K562 (cell line): ENCODE measurements at regions not wholly inside any gene's neighbourhood (a gene's known extent, or its start where the extent isn't known, plus 50 kb on each side); places are given as distances from the start of the nearest gene placed in this dataset.

Experiments used
- ATAC-seq: fragments of 200-7000 bp; cut with Tn5 transposase; 3 replicates; pipeline ENCODE4 v1.9.1; 2020; ENCODE audit warnings: moderate library complexity
- BruUV-seq: library from RNA; stranded (reverse); fragments of 400-500 nt; replicated peaks from 2 replicates; lab custom pipeline; 2021; lab: Mats Ljungman, UMichigan
- CTCF ChIA-PET: fragments of 300-600 bp; formaldehyde crosslinking; extraction: SDS; loops from one replicate; lab custom pipeline; 2021; ENCODE audit warnings: low intra/inter-chr PET ratio; lab: Yijun Ruan, JAX
- POLR2A ChIA-PET: fragments of 300-600, 350-650 bp; sonication (Branson Sonifier 250); formaldehyde crosslinking; extraction: SDS; loops from one replicate; lab custom pipeline; 2021; ENCODE audit warnings: antibody characterized with exemption, inconsistent platforms; lab: Yijun Ruan, JAX
- DNase-seq, 4 experiments: peaks; one replicate each; pipeline versions ENCODE4 v3.0.0 to v3.0.0-alpha.2; 2011 to 2018; ENCODE audit warnings: low spot score in 3 of 4, mixed read lengths in 3 of 4; ENCODE audit errors: extremely low read depth in 1 of 4
- FAIRE-seq: peaks from 2 replicates; lab custom pipeline; 2011; peaks lifted over from hg19 to GRCh38; lab: Jason Lieb, UNC
- H2AFZ ChIP-seq: 2 replicates; pipeline ENCODE4 v1.6.0; 2011; ENCODE audit warnings: low read depth, low read length, control low read depth, inconsistent platforms
- H3K27ac ChIP-seq: fragments of 200-600 bp; 3 replicates; pipeline ENCODE4 v1.8.0; 2011; ENCODE audit warnings: low read depth, mild to moderate bottlenecking, control low read depth, inconsistent platforms, low read length, moderate library complexity, mixed read lengths; ENCODE audit errors: extremely low read depth
- H3K27me3 ChIP-seq, 2 experiments: fragments of 300-600 bp in 1 of 2; 2 replicates in 1 of 2; 3 replicates in 1 of 2; pipeline versions ENCODE4 v1.6.0 to v1.8.0; 2011; ENCODE audit warnings: inconsistent platforms in 2 of 2, low read length in 2 of 2, mild to moderate bottlenecking in 1 of 2, mixed read lengths in 1 of 2, moderate library complexity in 1 of 2; ENCODE audit not compliant: control insufficient read depth in 2 of 2, insufficient read depth in 2 of 2
- H3K36me3 ChIP-seq: fragments of 300-600 bp; 3 replicates; pipeline ENCODE4 v1.8.0; 2011; ENCODE audit warnings: mild to moderate bottlenecking, low read length, inconsistent platforms; ENCODE audit not compliant: control insufficient read depth, insufficient read depth
- H3K4me1 ChIP-seq, 2 experiments: fragments of 200-600 bp in 1 of 2; replicated peaks in 1 of 2; 2 replicates in 1 of 2; 3 replicates in 1 of 2; pipeline versions ENCODE4 v1.5.1 to v1.8.0; 2011; ENCODE audit warnings: inconsistent platforms in 2 of 2, low read length in 2 of 2, mild to moderate bottlenecking in 1 of 2, mixed read lengths in 1 of 2, moderate library complexity in 1 of 2; ENCODE audit not compliant: control insufficient read depth in 2 of 2, insufficient read depth in 2 of 2
- H3K4me2 ChIP-seq: 2 replicates; pipeline ENCODE4 v1.6.1; 2011; ENCODE audit warnings: low read length, control low read depth, inconsistent platforms, mixed read lengths; ENCODE audit not compliant: insufficient read depth
- H3K4me3 ChIP-seq: fragments of 200-600 bp; sonication (generic), shearing (Covaris generic); 2 replicates; pipeline ENCODE4 v1.5.1; 2016; ENCODE audit warnings: control low read depth, inconsistent platforms
- H3K79me2 ChIP-seq: fragments of 200-600 bp; 3 replicates; pipeline ENCODE4 v1.8.0; 2011; ENCODE audit warnings: low read length, inconsistent platforms; ENCODE audit not compliant: control insufficient read depth, insufficient read depth
- H3K9ac ChIP-seq, 2 experiments: 2 replicates each; pipeline versions ENCODE4 v1.6.0 to v1.6.1; 2011; ENCODE audit warnings: low read depth in 2 of 2, low read length in 2 of 2, control low read depth in 1 of 2, inconsistent platforms in 1 of 2, mild to moderate bottlenecking in 1 of 2, mixed read lengths in 1 of 2; ENCODE audit not compliant: insufficient read depth in 1 of 2
- H3K9me1 ChIP-seq: one replicate; pipeline ENCODE4 v1.6.0; 2011; ENCODE audit warnings: inconsistent platforms, mild to moderate bottlenecking, low read length, moderate library complexity; ENCODE audit not compliant: control insufficient read depth, insufficient read depth
- H3K9me3 ChIP-seq: replicated peaks from 2 replicates; pipeline ENCODE4 v1.5.1; 2011; ENCODE audit warnings: low read depth, low read length, inconsistent platforms; ENCODE audit not compliant: control insufficient read depth, insufficient read depth
- H4K20me1 ChIP-seq: replicated peaks from 2 replicates; pipeline ENCODE4 v1.6.1; 2011; ENCODE audit warnings: low read length, inconsistent platforms, mixed read lengths; ENCODE audit not compliant: control insufficient read depth, insufficient read depth
- ADNP ChIP-seq: fragments of 200-800 bp; sonication (Bioruptor generic); IDR thresholded peaks from 2 replicates; pipeline ENCODE4 v1.6.1; 2016; ENCODE audit warnings: missing genetic modification characterization, missing compliant biosample characterization
- CBFB ChIP-seq: sonication (generic); formaldehyde crosslinking; IDR thresholded peaks from 2 replicates; pipeline ENCODE4 v1.4.0; 2020; ENCODE audit warnings: mild to moderate bottlenecking, missing genetic modification reagents
- ELF2 ChIP-seq: fragments of 250-450 bp; sonication (Bioruptor Pico); IDR thresholded peaks from 2 replicates; pipeline ENCODE4 v1.5.0; 2021; ENCODE audit warnings: mild to moderate bottlenecking
- ELF4 ChIP-seq: fragments of 450-650 bp; formaldehyde crosslinking; IDR thresholded peaks from 2 replicates; pipeline ENCODE4 v1.4.0; 2022; ENCODE audit warnings: missing genetic modification characterization
- FIP1L1 ChIP-seq: fragments of 200-400 bp; formaldehyde crosslinking; IDR thresholded peaks from 2 replicates; pipeline ENCODE4 v1.6.1; 2018; ENCODE audit warnings: mild to moderate bottlenecking, low read depth, low read length; ENCODE audit not compliant: poor library complexity, severe bottlenecking
- HEY1 ChIP-seq: fragments of 250-450 bp; sonication (Bioruptor Pico); IDR thresholded peaks from 2 replicates; pipeline ENCODE4 v1.5.0; 2020; ENCODE audit warnings: mild to moderate bottlenecking, moderate library complexity, borderline replicate concordance
- KDM1A ChIP-seq, 2 experiments: fragments of 450-650 bp; IDR thresholded peaks; 2 replicates each; pipeline ENCODE4 v1.6.1; 2016; ENCODE audit warnings: mild to moderate bottlenecking in 2 of 2
- NR2C1 ChIP-seq, 2 experiments: fragments of 450-650 bp; IDR thresholded peaks; 2 replicates each; pipeline ENCODE4 v1.6.1; 2017; ENCODE audit warnings: mild to moderate bottlenecking in 2 of 2, antibody characterized with exemption in 1 of 2, inconsistent platforms in 1 of 2, missing compliant biosample characterization in 1 of 2, missing genetic modification characterization in 1 of 2
- RCOR1 ChIP-seq, 2 experiments: IDR thresholded peaks; 2 replicates each; pipeline ENCODE4 v1.6.1; 2012; ENCODE audit warnings: low read depth in 2 of 2, low read length in 2 of 2, borderline replicate concordance in 1 of 2, improper control_type of control experiment in 1 of 2
- SMAD2 ChIP-seq: fragments of 150-350 bp; IDR thresholded peaks from 2 replicates; pipeline ENCODE4 v1.6.1; 2014; ENCODE audit warnings: low read depth, mild to moderate bottlenecking, low read length
- WGBS: fragments of 100-300 bp; shearing (Covaris generic); methylation state at CpG from one replicate; pipeline ENCODE4 v1.1.6; 2016; ENCODE audit warnings: low coverage, mixed read lengths; ENCODE audit not compliant: insufficient coverage; ENCODE audit errors: missing lambda C conversion rate; 5-methylcytosine and 5-hydroxymethylcytosine counted together
- in situ Hi-C: fragments of 300-500 bp; cut with MboI; formaldehyde crosslinking; loops from 4 replicates; pipeline ENCODE4 v1.15.0; 2018; ENCODE audit warnings: inconsistent platforms, mixed read lengths
- intact Hi-C: fragments of 100-400 bp; cut with micrococcal nuclease; formaldehyde crosslinking; loops from 2 replicates; pipeline ENCODE4 v1.14.2; 2022
- TF ChIP-seq, protein P1 (sequence below): fragments of 450-650 bp; IDR thresholded peaks from 2 replicates; pipeline ENCODE4 v1.6.1; 2016; ENCODE audit warnings: low read depth, mild to moderate bottlenecking, moderate library complexity
- TF ChIP-seq, protein P2 (sequence below): fragments of 450-650 bp; conservative IDR thresholded peaks from 2 replicates; pipeline ENCODE4 v1.6.1; 2016; ENCODE audit warnings: missing genetic modification characterization, low read depth, mild to moderate bottlenecking, control low read depth, missing compliant biosample characterization
- TF ChIP-seq, protein P3 (sequence below): sonication (generic); formaldehyde crosslinking; IDR thresholded peaks from 2 replicates; pipeline ENCODE4 v1.8.0; 2022; ENCODE audit warnings: mild to moderate bottlenecking, low read depth, missing genetic modification reagents
- TF ChIP-seq, protein P4 (sequence below): fragments of 450-650 bp; IDR thresholded peaks from 2 replicates; pipeline ENCODE4 v1.6.1; 2017; ENCODE audit warnings: antibody characterized with exemption, mild to moderate bottlenecking

DNA sequence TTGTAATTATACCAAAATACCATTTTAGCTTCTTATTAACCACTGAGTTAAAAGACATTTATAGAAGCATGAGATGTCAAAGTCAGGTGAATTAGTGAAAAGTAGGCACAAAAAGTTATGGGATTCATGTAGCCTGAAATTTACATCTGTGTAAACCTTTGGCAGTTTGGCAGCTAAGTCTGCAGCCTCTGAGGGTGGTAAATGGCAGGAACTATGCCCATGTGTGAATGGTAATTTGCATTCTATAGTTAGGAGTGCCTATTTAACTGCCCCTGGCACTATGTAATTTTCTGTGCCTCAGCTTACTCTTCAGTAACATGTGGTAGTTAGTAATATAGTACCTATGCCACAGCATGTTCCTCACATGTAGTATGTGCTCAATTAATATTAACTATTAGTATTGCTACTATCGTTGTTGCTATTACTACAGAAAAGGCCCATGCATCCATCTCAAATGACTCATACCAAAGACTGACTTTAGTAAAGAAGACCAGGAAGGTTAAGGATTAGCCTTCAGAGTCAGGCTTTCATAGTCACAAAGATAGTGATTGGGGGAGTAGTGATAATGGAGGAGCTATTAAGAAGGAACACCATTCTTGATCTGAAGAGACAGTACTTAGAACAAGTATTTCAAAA, 258.7 kb upstream of the BTG1 start:
- no TSS peak for BruUV-seq
- ChIA-PET POLR2A (interaction anchor here (0.6 to 3.9 kb wide), 13 partner anchors 10 to 737 kb away, joined by 3 to 47 read pairs (median 3); partner anchors contain the start of gene BTG1), CTCF (no interaction called here)
- TF ChIP-seq NR2C1 (IDR thresholded peaks at IDR 0.05) (no peak), NR2C1 (tag; IDR thresholded peaks at IDR 0.05) (0 out of 2 replicates have a peak, but pooled peaks have one; percentile 7), KDM1A (IDR thresholded peaks at IDR 0.05) (no peak), ADNP (tag) (peak; percentile 96), SMAD2 (no peak), ELF4 (CRISPR knock-in tag) (no peak), FIP1L1 (no peak), HEY1 (CRISPR knock-in tag) (no peak), RCOR1 (IDR thresholded peaks at IDR 0.05; ENCODE audit: borderline replicate concordance in 1 of 2, low read depth in 2 of 2, low read length in 2 of 2) (peak in 1 of 2 experiments; percentile 14; a peak in 1 of 4 replicates), CBFB (no peak), ELF2 (CRISPR knock-in tag) (peak; percentile 68; the same call in 1 of the 2 replicates)
- TF ChIP-seq, protein P1, sequence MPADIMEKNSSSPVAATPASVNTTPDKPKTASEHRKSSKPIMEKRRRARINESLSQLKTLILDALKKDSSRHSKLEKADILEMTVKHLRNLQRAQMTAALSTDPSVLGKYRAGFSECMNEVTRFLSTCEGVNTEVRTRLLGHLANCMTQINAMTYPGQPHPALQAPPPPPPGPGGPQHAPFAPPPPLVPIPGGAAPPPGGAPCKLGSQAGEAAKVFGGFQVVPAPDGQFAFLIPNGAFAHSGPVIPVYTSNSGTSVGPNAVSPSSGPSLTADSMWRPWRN, result no peak
- TF ChIP-seq, protein P2, sequence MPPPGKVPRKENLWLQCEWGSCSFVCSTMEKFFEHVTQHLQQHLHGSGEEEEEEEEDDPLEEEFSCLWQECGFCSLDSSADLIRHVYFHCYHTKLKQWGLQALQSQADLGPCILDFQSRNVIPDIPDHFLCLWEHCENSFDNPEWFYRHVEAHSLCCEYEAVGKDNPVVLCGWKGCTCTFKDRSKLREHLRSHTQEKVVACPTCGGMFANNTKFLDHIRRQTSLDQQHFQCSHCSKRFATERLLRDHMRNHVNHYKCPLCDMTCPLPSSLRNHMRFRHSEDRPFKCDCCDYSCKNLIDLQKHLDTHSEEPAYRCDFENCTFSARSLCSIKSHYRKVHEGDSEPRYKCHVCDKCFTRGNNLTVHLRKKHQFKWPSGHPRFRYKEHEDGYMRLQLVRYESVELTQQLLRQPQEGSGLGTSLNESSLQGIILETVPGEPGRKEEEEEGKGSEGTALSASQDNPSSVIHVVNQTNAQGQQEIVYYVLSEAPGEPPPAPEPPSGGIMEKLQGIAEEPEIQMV (tag), result no peak
- TF ChIP-seq, protein P3, sequence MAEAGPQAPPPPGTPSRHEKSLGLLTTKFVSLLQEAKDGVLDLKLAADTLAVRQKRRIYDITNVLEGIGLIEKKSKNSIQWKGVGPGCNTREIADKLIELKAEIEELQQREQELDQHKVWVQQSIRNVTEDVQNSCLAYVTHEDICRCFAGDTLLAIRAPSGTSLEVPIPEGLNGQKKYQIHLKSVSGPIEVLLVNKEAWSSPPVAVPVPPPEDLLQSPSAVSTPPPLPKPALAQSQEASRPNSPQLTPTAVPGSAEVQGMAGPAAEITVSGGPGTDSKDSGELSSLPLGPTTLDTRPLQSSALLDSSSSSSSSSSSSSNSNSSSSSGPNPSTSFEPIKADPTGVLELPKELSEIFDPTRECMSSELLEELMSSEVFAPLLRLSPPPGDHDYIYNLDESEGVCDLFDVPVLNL (CRISPR knock-in tag), result no peak
- TF ChIP-seq, protein P4, sequence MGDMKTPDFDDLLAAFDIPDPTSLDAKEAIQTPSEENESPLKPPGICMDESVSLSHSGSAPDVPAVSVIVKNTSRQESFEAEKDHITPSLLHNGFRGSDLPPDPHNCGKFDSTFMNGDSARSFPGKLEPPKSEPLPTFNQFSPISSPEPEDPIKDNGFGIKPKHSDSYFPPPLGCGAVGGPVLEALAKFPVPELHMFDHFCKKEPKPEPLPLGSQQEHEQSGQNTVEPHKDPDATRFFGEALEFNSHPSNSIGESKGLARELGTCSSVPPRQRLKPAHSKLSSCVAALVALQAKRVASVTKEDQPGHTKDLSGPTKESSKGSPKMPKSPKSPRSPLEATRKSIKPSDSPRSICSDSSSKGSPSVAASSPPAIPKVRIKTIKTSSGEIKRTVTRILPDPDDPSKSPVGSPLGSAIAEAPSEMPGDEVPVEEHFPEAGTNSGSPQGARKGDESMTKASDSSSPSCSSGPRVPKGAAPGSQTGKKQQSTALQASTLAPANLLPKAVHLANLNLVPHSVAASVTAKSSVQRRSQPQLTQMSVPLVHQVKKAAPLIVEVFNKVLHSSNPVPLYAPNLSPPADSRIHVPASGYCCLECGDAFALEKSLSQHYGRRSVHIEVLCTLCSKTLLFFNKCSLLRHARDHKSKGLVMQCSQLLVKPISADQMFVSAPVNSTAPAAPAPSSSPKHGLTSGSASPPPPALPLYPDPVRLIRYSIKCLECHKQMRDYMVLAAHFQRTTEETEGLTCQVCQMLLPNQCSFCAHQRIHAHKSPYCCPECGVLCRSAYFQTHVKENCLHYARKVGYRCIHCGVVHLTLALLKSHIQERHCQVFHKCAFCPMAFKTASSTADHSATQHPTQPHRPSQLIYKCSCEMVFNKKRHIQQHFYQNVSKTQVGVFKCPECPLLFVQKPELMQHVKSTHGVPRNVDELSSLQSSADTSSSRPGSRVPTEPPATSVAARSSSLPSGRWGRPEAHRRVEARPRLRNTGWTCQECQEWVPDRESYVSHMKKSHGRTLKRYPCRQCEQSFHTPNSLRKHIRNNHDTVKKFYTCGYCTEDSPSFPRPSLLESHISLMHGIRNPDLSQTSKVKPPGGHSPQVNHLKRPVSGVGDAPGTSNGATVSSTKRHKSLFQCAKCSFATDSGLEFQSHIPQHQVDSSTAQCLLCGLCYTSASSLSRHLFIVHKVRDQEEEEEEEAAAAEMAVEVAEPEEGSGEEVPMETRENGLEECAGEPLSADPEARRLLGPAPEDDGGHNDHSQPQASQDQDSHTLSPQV, result no peak

More for the DNA sequence above, 258.7 kb upstream of the BTG1 start:
- no peak overlapping the region for H3K4me3 ChIP-seq
- DNase-seq (peak; percentile 26 to 64 (median 32)), ATAC-seq (peak; percentile 58), FAIRE-seq (no peak)
- peak overlapping the region; percentile 44 for H3K4me2 ChIP-seq
- 0 out of 2 replicates have a peak, but pooled peaks cover 2% of the 10 kb centered on the region for H3K9me3 ChIP-seq
- in situ Hi-C loops, result no loop called here
- no peaks in the 10 kb centered on the region for H3K27me3 ChIP-seq
- peaks cover 7 to 29% of the 10 kb centered on the region in 2 experiments for H3K4me1 ChIP-seq
- 0 out of 4 replicates have a peak overlapping the region, but pooled peaks of 1 of the 2 experiments have one; percentile 8 for H3K9ac ChIP-seq
- H2AFZ ChIP-seq, result no peak overlapping the region
- no peaks in the 10 kb centered on the region for H3K9me1 ChIP-seq
- H3K27ac ChIP-seq, result peak overlapping the region; percentile 45; the same call in 2 of the 3 replicates
- no peaks in the 10 kb centered on the region for H3K79me2 ChIP-seq
- intact Hi-C loops, result loop anchor here (1.0 to 10.0 kb wide), 8 partner anchors 46 to 1020 kb away; partner anchors contain the start of gene BTG1
- H4K20me1 ChIP-seq, result no peaks in the 10 kb centered on the region
- no peaks in the 10 kb centered on the region for H3K36me3 ChIP-seq
- WGBS, result 5% methylated on average over 1 of the region's 1 CpG
